GM21619 (cell line): ENCODE measurements at regions not wholly inside any gene's neighbourhood (a gene's known extent, or its start where the extent isn't known, plus 50 kb on each side); places are given as distances from the start of the nearest gene placed in this dataset.

Source experiments
- ATAC-seq: cut with Tn5 transposase; IDR thresholded peaks from one replicate; pipeline ENCODE4 v1.9.1; 2021; ENCODE audit not compliant: unreplicated experiment

DNA sequence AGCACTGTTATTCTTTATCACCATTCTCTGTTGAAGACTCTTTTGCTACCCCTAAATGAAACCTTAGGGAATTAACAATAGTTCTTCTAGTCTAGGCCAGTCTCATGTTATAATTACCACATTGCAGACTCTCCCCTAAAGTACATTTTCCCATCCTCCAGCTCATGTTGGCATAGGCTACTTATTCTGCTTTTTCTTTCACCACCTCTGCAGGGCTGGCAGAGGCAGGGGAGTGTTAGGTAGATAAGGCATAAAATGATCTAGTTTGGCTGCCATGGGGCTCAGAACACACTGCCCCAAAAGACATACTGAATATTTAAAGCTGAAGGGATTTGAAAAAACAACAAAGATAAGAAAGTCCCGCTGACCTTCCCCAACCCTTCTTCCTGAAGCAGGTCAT, 82.7 kb upstream of the RFC3 start:
- no peak for ATAC-seq

DNA sequence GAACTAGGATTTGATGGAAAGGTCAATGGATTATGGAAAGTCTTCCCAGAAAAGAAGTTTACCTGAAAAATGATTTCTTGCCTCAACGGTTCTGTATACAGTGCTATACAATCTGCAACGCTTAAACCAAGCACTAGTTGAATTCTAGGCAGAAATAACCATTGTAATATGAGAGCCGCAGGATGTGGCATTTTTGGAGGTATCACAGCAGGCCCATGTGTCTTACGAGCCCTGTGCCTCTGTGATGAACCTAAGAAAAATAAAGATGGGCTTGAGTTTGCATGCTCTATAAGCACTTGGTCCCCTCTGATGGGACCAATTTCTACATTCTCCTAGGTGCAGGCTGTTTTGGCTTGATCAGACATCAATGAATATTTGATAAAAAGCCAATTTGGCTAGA, 78.7 kb upstream of the RFC3 start:
- ATAC-seq: no peak

DNA sequence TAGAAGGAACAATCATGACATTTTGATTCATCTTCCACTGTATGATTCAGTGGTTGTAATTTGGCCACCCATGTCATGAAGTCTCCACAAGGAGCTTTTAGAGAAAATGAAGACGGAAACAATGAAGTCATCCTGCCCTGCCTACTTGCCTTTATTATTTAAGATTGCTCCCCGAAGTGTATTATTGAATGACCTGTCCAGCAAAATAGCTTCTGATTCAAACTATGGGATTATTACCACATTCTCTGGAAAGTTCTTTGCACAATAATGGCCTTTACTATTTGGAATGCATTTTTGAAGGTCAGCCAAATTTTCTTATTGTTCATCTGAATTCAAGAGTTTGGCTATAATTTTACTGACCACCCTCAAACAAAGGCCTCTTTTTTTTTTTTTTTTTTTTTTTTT, 77.8 kb upstream of the RFC3 start:
- ATAC-seq: no peak

DNA sequence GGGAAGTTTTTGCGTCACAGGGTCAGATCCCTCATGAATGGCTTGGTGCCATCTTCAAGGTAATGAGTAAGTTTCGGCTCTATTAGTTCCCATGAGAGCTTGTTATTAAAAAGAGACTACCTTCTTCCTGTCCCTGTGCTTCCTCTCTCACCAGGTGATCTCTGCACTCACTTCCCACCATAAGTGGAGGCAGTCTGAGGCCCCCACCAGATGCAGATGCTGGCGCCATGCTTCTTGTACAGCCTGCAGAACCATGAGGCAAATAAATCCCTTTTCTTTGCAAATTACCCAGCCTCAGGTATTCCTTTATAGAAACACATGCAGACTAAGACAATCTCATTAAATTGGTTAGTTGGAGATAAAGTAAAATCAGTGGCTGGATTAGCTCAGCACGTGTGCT, 75.6 kb upstream of the RFC3 start:
- no peak for ATAC-seq

DNA sequence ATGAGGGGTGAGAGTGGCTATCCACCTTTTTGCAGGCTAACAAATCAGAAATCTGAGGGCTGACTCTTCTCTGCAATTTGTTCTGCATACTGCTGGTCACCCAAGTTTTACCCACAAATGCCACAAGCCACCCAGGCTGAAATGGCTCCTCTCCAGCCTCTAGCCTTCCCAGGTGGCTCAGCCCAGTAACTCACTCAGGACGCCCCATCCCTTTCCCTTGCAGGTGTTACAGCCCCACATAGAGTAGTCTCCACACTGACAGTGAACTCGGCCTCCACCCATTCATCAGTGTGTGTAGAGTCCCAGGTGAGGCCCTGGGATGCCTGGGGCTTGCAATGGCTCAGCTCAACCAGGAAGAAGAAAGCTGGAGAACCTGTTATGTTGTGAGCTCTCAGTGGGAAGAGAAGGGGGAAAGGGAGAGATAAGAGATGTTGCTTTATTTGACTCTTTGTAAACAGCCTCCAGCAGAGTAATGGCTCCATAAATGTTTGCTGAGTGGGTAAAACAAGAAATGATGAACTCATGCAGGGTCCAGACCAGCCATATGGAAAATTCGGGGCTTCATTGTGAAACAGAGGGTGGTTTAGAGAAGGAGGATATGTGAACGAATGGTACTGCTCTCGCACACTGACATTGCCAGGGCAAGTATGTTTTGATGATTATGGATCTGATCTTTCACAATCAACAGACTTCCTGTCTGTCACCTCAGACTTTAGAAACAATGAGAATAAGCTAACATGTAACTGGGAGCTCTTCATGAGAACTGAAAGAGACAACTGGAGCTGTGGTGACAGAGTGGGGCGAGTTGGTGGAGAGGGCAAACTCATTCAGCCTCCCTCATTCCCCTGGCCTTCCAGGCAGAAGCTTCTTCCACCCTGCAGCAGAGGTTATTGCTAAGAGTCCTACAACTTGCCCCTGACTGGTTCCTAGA, 74.2 kb upstream of the RFC3 start:
- peak; percentile 87 for ATAC-seq

DNA sequence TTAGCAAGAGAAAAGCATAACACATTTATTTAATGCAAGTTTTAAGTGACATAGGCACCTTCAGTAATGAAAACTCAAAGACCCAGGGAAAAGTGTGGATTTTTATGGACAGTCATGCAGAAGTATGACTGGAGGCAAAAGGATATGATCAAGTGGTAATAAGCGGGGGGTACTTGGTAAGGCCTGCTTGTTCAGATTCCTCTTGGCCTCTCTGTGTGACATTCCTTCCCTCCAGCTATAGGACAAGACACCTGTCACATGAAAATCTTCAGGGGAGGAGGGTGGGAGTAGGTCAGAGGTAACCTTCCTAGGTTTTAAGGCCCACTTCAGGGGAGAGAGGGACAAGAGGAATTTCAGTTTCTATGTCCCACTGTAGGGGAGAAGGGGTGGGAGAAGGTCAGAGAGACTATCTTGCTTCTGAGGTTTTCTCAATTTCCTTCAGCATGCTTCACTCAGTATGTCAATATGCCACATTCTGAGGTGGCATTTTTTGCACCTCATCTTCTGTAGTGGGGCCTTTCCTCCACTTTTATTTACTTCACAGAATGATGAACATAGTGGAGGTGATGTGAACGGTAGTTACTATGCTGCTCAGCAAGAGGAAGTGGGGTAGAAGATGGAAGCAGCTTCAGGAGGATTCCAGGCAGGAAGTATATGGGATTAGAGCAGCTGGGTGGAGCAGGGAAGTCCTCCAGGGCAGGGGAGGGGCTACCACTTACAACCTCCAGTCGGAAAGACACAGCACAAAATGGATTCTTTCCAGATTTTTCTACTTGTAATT, 73.2 kb upstream of the RFC3 start:
- ATAC-seq: no peak

DNA sequence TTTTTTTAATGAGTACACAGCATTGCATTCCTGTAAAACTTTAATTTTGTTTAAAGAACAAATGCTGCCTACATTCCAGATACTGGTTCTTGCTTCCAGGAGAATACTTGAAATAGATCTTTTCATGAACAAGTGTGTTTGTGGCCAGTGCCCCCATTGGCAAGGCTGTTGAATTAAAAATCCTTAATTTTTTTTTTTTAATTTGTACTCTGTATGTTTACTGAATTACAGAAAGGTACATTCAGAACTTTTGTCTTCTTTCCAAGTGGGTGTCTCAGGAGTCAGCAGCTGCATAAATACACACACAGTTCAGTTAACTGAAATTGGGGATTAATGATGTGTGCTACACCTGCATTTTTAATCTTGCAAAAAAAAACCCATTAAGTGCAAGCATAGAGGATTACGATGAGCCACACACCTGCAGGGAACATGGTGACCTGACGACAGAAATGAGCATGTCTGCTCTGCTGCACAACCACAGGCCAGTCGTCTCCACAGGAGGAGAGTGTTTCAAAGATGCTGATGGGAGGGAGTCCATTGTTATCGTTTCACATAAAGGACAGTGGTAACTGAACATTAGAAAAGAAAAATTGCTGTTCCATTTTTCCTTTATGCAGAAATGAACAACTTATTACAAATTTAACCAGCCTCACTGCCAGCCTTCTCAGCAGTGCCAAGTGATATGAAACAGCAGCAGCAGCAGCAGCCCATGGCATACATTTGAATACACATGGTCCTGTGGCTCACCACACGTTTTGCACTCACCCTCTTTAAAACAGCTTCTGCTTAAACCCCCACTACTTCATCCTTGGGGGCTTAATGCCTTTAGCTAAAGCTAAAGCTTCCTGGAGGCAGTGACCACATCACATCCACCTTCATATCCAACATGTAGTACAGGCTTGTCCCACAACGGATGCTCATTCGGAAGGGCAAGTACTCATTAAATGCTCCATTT, 72.3 kb upstream of the RFC3 start:
- ATAC-seq: peak; percentile 48

DNA sequence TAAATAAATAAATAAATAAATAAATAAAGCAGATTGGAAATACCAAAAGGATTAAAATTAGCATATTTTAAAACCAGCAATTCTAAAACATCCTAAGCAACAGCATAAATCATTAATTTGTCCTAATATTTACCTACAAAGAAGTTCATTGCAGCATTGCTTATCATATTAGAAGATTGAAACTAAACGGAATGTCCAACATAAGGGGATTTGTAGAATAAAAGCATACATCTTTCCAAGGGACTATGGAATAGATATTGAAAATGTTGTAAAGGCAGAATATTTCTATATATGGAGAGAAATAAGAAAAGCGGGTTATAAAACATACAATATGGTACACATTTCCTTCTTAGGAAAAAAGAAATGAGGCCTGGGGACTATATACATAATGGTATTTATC, 71.1 kb upstream of the RFC3 start:
- ATAC-seq: no peak

DNA sequence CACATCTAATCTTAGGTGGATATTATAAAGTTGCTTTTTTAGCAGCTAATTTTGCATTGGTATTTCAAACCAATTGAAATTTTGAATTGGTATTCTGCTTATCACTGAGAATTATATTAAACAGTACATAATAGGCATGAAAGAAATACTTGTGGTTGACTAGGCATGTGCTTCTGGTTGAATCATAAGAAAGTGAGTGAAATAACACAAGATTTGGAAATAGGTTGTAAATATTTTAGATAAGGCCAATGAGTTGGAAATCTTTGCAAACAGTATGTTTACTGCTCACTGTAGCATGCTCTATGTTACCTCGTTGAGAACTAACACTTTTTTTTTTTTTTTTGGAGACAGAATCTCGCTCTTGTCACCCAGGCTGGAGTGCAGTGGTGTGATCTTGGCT, 66.8 kb upstream of the RFC3 start:
- ATAC-seq: no peak

DNA sequence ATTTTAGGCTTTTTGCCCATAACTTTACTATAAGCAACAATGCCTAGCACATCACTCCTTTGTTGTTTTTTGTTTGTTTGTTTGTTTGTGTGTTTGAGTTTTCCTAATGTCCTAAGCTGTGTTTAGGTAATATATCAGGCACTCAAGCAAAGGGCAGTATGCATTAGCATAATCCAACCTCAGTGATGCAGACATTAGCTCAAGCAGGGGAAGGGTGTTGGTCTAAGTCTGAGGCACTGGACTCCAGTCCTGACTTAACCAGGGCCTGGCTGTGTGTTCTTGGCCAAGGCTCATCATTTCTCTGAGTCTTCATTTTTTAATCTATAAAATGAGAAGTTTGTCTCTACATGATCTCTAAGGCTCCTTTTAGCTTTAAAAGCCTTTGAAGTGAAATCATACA, 65.9 kb upstream of the RFC3 start:
- no peak for ATAC-seq

DNA sequence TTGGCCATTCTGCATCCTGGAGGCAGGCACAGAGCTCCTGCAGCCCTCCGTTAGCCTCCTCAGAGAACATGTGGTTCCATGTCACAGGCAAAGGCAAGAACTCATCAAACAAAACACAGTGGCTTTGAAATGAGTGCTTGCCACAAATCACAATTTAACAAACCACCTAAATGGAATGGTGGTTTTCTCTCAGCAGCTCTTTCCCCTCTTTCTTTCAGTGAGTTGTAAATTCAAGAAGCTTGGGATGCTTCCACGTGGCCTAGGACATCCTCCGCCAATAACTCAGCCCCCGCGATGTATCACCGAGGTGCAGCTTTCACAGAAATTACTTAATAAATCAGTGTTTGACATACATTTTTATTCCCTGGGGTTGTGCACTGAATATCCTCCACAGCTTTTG, 65.4 kb upstream of the RFC3 start:
- ATAC-seq: no peak

DNA sequence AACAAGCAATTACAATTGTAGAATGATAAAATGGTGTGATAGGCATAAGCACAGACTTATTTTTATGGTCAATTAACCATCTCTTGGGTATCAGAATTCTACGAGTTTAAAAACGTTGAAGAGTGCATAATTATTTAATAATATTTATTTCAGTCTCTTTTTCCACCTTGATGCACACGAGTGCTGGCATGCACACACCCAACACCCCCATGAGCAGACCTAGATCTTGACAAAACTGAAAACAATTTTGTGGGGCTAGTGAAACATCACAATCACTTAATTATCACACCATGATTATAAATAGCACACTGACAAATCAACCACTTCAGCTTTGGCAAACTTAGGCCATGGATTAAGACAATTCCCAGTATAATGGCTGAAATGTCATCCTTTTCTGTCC, 61.0 kb upstream of the RFC3 start:
- no peak for ATAC-seq

DNA sequence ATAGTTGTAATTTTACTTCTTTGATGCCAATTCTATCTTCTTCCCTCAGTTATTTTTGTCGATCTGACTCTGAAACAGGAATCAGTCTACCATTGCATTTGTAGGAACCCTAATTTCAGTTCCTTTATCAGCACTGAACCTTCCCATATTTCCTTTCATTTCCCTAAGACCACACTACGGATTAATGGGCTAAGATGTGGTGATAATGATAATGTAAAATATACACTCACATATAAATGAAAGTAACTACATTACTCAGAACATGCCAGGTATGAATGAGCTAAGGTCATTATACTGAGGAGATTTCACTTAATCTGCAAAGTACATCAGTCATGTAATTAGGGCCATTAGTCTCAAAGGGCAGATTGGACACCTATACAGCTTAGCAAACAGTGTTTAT, 60.2 kb upstream of the RFC3 start:
- ATAC-seq: peak; percentile 61

DNA sequence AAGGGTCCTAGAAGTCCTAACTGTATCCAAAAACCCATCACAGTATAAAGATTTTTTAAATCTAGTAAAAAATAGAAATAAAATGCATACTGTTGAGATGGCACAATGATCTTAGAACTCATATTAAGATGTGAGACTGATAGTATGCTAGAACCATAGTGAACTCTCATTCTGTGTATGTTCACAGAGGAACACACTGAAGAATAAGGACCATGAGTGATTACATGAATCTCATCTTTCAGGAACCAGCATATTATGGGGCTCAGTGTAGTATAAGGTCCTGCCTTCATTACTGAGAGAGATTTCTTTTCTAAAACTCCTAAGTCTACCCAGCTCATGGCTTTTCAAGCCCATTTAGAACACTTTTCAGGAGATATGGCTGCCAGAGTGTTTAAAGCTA, 59.8 kb upstream of the RFC3 start:
- ATAC-seq: peak; percentile 51

DNA sequence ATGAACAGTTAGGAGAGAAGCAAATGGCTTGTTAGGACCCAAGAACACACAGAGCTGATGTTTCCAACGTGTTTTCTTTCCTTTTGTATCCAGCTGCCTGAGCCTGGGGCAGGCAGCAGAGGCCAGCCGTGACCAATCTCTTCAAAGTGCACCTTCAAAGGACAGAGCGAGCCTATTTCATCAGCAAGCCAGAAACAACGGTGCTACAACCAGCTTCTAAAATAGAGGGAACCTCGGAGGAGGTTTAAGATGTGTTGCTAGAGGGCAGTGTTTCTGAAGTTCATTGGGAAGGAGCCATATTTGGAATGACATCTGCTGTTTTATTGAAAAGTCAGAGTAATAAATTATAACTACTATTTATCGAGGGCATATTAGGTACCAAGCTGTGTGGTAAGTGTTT, 56.2 kb upstream of the RFC3 start:
- no peak for ATAC-seq

DNA sequence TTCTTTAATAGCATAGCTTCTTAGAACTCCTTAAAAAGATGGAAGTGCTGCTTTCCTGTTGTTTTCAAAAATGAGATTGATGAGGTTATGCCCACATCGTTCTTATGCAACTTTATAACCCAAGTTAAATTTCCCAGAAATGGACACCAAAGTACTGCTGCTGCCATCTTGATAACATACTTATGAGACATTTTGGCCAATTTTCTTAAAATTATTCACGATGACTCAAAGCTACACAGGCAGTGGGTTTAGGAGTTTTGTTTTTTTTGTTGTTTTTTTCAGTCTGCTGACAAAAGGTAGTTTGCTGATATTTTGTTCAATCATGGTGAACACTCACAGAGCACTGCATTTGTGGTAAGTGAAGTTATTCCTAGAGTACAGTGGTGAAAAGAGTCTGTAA, 54.9 kb upstream of the RFC3 start:
- no peak for ATAC-seq

DNA sequence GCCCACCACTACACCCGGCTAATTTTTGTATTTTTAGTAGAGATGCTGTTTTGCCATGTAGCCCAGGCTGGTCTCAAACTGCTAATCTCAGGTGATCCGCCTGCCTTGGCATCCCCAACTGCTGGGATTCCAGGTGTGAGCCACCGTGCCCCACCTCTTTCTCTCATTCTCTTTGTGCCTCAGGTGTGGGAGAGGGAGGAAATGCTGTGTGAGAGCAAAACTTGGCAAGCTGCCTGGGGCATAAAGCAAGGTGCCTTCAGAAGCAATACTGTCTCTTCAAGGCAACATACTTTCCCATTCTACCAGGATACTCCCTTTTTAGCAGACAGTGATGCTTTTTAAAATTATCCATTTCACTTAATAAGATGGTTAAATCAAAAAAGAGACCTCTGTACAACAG, 53.2 kb upstream of the RFC3 start:
- ATAC-seq: no peak

DNA sequence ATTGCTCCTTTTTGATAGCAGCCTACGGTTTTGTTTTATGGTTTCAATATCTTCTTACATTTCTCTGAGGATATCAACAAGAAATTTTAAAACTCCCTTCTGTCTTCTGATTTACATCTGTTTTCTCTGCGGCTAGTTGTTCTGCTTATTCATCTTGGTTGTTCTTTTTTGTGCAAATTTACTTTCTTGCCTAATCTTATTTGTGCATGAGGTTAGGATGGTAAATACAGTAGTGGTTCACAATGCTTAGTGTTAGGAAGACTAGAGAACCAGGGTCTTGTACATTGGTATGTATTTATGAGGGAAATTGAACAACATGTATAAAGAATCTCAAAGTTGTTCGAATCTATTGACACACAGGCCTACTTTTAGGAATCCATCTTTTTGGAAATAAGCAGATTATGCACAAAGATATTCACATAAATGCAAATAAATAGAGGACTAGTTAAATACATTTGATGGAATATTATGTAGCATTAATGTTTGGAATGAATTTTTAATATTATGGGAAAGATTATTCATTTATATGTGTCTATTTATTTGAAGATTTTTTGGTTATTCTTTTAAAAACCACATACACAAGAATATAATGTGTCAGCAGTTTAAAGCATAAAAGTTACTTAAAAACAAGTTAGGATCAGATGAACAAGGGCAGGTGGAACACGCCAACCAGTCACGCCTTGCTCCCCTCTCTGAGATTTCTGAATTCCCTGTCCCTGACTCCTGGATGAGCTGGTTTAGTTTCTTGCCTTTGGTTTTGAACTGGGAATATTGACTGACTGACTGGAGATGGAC, 51.4 kb upstream of the RFC3 start:
- ATAC-seq: no peak

DNA sequence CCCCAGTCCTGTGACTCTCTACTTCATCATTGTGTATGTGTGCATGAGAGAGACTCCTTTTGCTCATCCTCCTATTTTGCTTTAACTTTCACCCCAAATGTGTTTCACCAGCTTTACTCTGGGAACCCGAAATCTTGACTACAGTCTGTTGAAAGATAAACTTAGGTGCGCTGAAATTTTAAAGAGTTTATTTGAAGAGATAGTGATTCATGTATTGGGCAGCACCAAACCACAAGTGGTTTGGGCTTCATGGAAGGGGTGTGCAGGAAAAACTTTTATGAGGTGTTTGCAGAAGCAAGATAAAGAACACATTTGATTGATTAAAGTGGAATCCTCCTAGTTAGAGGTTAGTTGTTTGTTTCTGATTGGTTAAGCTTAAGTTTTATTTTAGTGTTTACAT, 50.8 kb upstream of the RFC3 start:
- no peak for ATAC-seq
